ENCODE measurements at regions not wholly inside any gene's neighbourhood (a gene's known extent, or its start where the extent isn't known, plus 50 kb on each side); places are given as distances from the start of the nearest gene placed in this dataset.

GRCh38 chr6:101230866-101231265 lies 162.6 kb upstream of the GRIK2 start:
- TF ChIP-seq CTCF (IDR thresholded peaks at IDR 0.05) (no peak), POLR2A (IDR thresholded peaks at IDR 0.05) (no peak)

All from thyroid gland (tissue), 4 donors.